T-helper 22 cell (primary cell): ENCODE measurements at regions not wholly inside any gene's neighbourhood (a gene's known extent, or its start where the extent isn't known, plus 50 kb on each side); places are given as distances from the start of the nearest gene placed in this dataset.
"Not testable (repeated sequence)": the region's sequence is repeated elsewhere in the genome, so short reads cannot be mapped to it uniquely, and the experiment has no call there.

Experiments used
- DNase-seq: peaks from one replicate; pipeline ENCODE4 v3.0.0-alpha.2; 2020; ENCODE audit warnings: low read depth

DNA sequence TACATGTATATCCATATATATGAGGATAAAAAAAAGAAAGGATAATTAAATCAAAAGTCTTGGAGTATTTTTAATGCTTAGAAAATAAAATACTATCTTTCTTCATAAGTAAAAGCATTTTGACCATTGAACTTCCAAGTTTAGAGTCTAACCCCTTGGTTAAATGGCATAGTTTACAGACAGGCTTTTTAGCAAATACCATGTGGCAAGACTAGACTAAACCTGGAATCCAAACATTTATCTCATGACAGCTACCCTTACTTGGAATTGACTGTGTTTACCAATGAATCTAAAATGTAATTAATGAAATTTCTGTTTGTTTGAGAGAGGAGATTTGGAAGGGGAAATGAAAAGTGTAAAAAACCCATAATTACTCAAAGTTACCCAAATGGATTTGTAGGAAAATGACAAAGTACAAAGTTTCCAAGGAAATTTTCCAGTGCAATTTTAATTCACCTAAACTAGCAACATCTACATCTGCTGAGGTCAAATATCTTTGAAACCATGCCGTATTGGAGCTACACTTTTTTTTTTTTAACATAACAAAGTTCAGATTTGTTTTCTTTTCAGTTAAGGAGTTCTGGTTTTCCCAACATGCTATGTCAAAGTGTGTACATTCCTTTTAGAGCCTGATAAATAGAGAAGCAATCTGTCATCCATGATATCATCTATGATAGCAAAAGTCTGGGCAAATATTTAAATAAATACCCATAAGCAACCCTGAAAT lies 272.1 kb upstream of the DAB2 start:
- DNase-seq = no peak

GRCh38 chr5:39691993-39692392 lies 267.2 kb upstream of the DAB2 start:
- DNase-seq = no peak

GRCh38 chr5:39691136-39691535 lies 266.4 kb upstream of the DAB2 start:
- no peak for DNase-seq

DNA sequence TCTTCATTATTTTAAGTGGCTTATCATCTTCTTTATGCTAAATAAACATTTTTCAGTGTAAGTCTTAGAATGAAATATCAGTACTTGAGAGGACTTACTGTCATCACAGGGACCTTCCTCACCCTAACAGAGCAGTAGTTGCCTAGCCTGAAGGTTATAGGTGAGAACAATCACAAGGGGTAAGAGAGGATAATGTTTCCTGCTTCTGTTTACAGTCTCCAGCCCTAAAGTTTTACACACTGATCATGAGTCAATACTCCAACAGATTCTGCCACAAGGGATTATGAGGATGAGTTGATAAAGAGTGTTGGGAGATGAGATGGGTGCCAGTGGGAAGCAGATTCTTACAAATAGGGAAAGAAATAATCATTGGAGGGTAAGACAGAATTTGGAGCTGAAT lies 265.1 kb upstream of the DAB2 start:
- no peak for DNase-seq

- not testable (repeated sequence) for DNase-seq
These were observed 263.1 kb upstream of the DAB2 start for GRCh38 chr5:39687924-39688323.

DNA sequence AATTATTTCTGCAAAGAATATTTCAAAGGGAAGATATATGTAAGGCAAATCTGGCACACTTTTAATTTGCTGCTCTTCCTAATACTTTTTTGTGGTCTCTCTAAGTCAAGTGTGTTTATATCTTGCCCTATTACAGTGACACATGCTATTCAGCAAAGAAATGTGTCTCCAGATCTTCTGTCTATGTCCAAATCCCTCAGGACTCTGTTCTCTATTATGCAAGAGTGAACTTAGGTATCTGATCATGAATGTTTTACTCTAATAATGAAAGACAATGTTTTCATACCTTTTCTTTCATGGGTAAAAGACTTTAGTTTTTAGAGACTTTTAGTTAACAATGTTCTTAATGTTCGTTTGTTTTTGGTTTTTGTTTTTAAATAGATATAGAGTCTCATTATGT lies 255.4 kb upstream of the DAB2 start:
- DNase-seq = no peak

DNA sequence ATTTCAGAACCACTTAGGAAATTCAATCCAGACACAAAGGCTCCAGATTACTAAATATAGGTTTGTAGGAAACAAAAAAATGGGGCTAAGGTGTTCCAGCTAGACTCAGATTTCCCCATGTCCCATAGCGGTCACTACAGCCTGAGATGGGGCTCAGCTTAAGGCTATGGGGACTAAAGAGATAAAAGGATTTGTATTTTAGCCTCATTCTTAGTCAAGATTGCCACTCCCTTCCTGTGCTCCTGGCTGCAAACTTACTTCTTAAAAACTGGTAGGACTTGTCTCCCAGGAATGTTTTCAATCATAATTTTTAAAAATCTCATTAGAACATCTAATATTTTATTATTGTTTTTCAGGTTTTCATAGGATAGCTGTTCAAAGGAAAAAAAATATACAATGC lies 253.8 kb upstream of the DAB2 start:
- no peak for DNase-seq

DNA sequence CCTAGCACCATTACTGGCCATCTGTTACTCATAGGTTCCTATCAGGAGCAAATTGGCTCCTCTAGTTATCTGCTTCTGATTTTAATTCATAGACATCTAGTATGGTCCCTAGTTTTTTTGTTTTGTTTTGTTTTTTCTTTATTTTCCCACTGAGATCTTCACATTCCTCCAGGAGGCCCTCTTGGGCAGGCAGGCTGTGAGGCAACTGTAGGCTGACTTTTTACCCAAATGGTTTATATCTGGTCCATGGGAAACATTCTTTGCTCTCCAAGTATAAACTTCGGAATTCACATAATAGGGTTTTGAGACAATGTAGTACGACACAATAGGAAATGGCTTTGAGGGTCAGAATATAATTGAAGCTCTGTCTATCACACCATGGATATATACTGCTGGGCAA lies 250.9 kb upstream of the DAB2 start:
- no peak for DNase-seq

GRCh38 chr5:39674209-39675082 lies 249.7 kb upstream of the DAB2 start:
- DNase-seq = no peak

- no peak for DNase-seq
These were observed 246.8 kb upstream of the DAB2 start for GRCh38 chr5:39671561-39671961.

DNA sequence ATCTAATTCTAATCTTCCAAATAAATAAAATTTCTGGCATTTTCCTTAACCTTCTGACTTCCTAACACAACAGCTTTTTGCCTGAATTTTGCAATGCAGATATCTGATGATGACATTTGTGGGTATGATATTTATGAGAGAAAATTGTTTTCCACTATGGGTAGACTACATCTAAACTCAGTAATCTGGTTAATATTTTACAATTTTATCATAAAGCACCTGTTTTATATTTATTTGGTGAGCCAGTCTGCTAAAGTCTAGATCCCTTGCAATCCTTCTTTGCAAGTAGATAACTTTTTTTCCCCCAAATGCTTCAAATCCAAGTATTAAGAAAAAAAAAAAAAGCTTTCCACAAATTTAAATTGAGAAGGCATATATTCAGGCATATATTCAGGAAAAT lies 246.2 kb upstream of the DAB2 start:
- no peak for DNase-seq

DNA sequence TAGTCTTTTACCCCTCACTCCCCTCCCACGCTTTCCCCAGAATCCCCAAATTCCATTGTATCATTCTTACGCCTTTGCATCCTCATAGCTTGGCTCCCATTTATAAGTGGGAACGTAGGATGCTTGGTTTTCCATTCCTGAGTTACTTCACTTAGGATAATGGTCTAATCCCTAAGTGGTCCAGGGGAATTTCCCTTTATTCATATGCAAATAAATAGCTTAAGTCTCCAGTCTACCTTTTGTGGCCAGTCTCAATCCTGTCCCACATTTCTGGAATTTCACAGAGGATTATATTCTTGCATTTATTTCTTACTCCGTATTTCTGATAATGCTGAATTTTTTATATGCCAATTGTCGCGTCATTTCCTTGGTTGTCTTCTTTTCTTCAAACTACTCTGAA lies 245.6 kb upstream of the DAB2 start:
- DNase-seq = no peak

DNA sequence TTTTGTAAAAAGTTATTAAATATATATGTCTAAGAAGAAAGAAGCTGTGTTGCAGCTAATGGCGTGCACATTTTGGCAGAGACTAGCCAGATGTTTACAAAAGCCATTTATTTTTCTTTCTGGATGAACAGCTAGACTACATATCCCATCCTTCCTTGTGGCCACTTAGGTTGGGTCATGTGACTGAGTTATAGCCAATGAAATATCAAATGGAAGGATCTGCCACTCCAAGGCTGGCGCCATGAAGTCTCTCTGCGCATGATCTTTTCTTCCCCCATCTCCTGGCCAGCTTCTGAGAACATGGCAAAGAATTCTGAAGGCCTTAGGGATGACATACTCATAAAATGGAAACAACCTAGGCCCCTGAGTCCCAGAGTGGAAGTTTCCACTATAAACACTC lies 244.2 kb upstream of the DAB2 start:
- no peak for DNase-seq

- no peak for DNase-seq
These were observed 240.5 kb upstream of the DAB2 start for GRCh38 chr5:39665328-39665727.

DNA sequence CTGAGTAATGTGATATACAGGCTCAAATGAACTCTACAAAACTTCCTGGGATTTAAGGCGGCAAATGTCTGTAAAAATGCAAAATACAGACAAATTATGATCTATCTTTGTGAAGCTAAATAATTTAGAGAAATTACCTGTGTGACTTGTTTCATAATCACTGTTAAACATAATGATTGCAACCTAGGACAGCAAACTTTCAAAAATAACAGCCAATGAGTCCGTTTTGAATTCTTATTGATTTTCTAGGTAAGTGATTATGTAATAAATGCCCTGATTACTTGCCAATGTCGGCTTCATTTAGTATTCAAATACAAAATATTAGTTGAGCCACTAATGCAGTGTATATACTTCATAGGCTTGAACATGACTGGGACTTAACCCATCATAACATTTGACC lies 238.2 kb upstream of the DAB2 start:
- no peak for DNase-seq

- no peak for DNase-seq
These were observed 236.4 kb upstream of the DAB2 start for GRCh38 chr5:39661026-39661779.

- no peak for DNase-seq
These were observed 235.2 kb upstream of the DAB2 start for GRCh38 chr5:39660020-39660419.

DNA sequence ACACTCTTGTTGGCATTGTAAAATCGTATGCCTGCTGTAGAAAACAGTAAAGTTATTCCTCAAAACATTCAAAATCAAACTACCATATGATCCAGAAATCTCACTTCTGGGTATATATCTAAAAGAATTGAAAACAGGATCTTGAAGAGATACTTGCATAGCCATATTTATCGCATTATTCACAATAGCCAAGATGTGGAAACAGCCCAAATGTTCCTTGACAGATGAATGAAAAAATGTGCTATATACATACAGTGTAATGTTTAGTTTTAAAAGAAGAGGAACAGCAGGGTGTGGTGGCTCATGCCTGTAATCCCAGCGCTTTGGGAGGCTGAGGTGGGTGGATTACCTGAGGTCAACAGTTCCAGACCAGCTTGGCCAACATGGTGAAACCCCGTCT lies 234.1 kb upstream of the DAB2 start:
- no peak for DNase-seq

GRCh38 chr5:39657943-39658342 lies 233.2 kb upstream of the DAB2 start:
- DNase-seq = no peak

- DNase-seq = no peak
These were observed 231.8 kb upstream of the DAB2 start for GRCh38 chr5:39656600-39656999.

DNA sequence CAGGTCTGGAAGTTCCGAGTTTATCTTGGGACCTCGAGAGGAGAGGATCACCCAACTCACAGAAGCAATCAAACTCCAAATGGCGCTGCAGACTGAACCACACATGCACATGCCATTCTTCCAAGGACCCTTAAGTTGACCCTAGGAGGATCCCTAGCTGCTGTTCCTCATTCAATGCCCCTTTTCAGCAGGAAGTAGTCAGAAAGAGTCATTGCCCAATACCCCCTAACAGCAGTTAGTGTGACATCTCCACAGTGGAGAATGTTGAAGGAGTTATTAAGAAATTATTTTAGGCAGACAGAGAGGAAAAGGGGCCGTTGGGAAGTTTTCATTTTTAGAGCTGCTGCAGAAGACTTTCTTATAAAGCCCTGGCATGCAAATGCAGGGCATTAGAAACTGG lies 229.9 kb upstream of the DAB2 start:
- DNase-seq = no peak

GRCh38 chr5:39652481-39652880 lies 227.7 kb upstream of the DAB2 start:
- not testable (repeated sequence) for DNase-seq

DNA sequence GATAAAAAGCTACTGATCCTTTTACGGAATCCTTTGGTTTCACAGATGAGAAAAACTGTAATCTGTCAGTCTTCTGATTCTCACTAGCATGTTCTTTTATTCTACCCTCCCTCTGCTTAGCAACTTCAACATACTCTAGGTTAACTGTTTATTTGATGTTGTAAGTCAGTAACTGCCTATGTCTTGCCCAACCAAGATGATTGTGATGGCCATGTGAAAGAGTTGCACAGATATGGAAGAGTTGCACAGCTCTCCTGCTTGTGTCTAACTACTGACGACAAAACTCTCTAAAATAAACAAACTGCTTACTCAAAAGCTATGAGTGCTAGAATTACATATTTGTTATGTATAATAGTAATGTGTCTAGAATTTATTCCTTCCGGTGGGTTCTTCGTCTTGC lies 227.3 kb upstream of the DAB2 start:
- no peak for DNase-seq
